GM23338 (cell line): ENCODE measurements at regions not wholly inside any gene's neighbourhood (a gene's known extent, or its start where the extent isn't known, plus 50 kb on each side); places are given as distances from the start of the nearest gene placed in this dataset.

Experiments
- ATAC-seq: fragments of 200-7000 bp; cut with Tn5 transposase; 3 replicates; pipeline ENCODE4 v1.9.1; 2020
- DNase-seq: peaks from one replicate; pipeline ENCODE4 v3.0.0-alpha.2; 2015; ENCODE audit warnings: low spot score
- H2AFZ ChIP-seq: fragments of 200-600 bp; sonication (generic); 2 replicates; pipeline ENCODE4 v1.8.0; 2016; ENCODE audit warnings: antibody characterized with exemption, mild to moderate bottlenecking, moderate library complexity
- H3F3A ChIP-seq: fragments of 200-600 bp; sonication (generic); replicated peaks from 2 replicates; pipeline ENCODE4 v1.8.0; 2017; ENCODE audit warnings: antibody characterized with exemption, mixed run types, low read depth
- H3K27ac ChIP-seq: fragments of 200-600 bp; sonication (generic); 2 replicates; pipeline ENCODE4 v1.6.1; 2016; ENCODE audit warnings: low read depth
- H3K27me3 ChIP-seq: fragments of 200-600 bp; sonication (generic); 2 replicates; pipeline ENCODE4 v1.8.0; 2016; ENCODE audit warnings: mild to moderate bottlenecking, mixed run types, moderate library complexity; ENCODE audit not compliant: insufficient read depth
- H3K36me3 ChIP-seq: fragments of 200-600 bp; sonication (generic); 2 replicates; pipeline ENCODE4 v1.8.0; 2016; ENCODE audit warnings: mild to moderate bottlenecking; ENCODE audit not compliant: insufficient read depth
- H3K4me1 ChIP-seq: fragments of 200-600 bp; sonication (generic); 2 replicates; pipeline ENCODE4 v1.8.0; 2016; ENCODE audit warnings: mild to moderate bottlenecking, moderate library complexity; ENCODE audit not compliant: insufficient read depth
- H3K4me2 ChIP-seq: fragments of 200-600 bp; sonication (generic); 2 replicates; pipeline ENCODE4 v1.7.1; 2017; ENCODE audit warnings: mixed run types
- H3K4me3 ChIP-seq: fragments of 200-600 bp; sonication (generic); 2 replicates; pipeline ENCODE4 v1.6.1; 2016; ENCODE audit warnings: mixed run types
- H3K79me2 ChIP-seq: fragments of 200-600 bp; sonication (generic); replicated peaks from 2 replicates; pipeline ENCODE4 v1.8.0; 2017; ENCODE audit warnings: mild to moderate bottlenecking; ENCODE audit not compliant: insufficient read depth
- H3K9me2 ChIP-seq: fragments of 200-600 bp; sonication (generic); 2 replicates; pipeline ENCODE4 v1.8.0; 2017; ENCODE audit not compliant: insufficient read depth
- H4K20me1 ChIP-seq: fragments of 200-600 bp; sonication (generic); replicated peaks from 2 replicates; pipeline ENCODE4 v1.8.0; 2017; ENCODE audit warnings: mild to moderate bottlenecking; ENCODE audit not compliant: insufficient read depth
- H3K27ac Mint-ChIP-seq: 2 replicates; pipeline ENCODE4 v1.8.0; 2020; ENCODE audit warnings: inconsistent platforms, mild to moderate bottlenecking, moderate library complexity, mixed read lengths
- H3K27me3 Mint-ChIP-seq: 3 replicates; pipeline ENCODE4 v1.8.0; 2022; ENCODE audit warnings: low read depth, mild to moderate bottlenecking, moderate library complexity, mixed read lengths, inconsistent platforms; ENCODE audit not compliant: insufficient read depth, poor library complexity
- H3K36me3 Mint-ChIP-seq: 3 replicates; pipeline ENCODE4 v1.8.0; 2021; ENCODE audit warnings: low read depth, mild to moderate bottlenecking, inconsistent platforms, moderate library complexity, mixed read lengths
- H3K4me1 Mint-ChIP-seq: 3 replicates; pipeline ENCODE4 v1.8.0; 2020; ENCODE audit warnings: mild to moderate bottlenecking, inconsistent platforms, mixed read lengths
- H3K4me3 Mint-ChIP-seq: 3 replicates; pipeline ENCODE4 v1.8.0; 2021; ENCODE audit warnings: moderate library complexity, mild to moderate bottlenecking, inconsistent platforms, mixed read lengths
- H3K9me3 Mint-ChIP-seq: 3 replicates; pipeline ENCODE4 v1.8.0; 2020; ENCODE audit warnings: moderate library complexity, mild to moderate bottlenecking, inconsistent platforms, mixed read lengths
- EZH2phosphoT487 ChIP-seq: fragments of 200-600 bp; sonication (generic); IDR thresholded peaks from one replicate; pipeline ENCODE4 v1.8.1; 2018; ENCODE audit warnings: antibody characterized with exemption; ENCODE audit not compliant: unreplicated experiment
- JUNB ChIP-seq: IDR thresholded peaks from one replicate; pipeline ENCODE4 v1.6.1; 2016; ENCODE audit warnings: antibody characterized with exemption; ENCODE audit not compliant: unreplicated experiment
- POLR2AphosphoS5 ChIP-seq: IDR thresholded peaks from 2 replicates; pipeline ENCODE4 v1.6.1; 2016; ENCODE audit warnings: antibody characterized with exemption, low read depth
- STAT1 ChIP-seq: IDR thresholded peaks from one replicate; pipeline ENCODE4 v1.6.1; 2016; ENCODE audit warnings: antibody characterized with exemption; ENCODE audit not compliant: unreplicated experiment
- ZNF114 ChIP-seq: fragments of 250-450 bp; sonication (Bioruptor Pico); IDR thresholded peaks from 2 replicates; pipeline ENCODE4 v1.5.0; 2020; ENCODE audit warnings: mild to moderate bottlenecking, moderate library complexity
- ZNF331 ChIP-seq: fragments of 250-450 bp; sonication (Bioruptor Pico); IDR thresholded peaks from 2 replicates; pipeline ENCODE4 v1.5.0; 2020; ENCODE audit warnings: low read depth, mild to moderate bottlenecking, moderate library complexity
- TF ChIP-seq, protein P1 (sequence below), 2 experiments: fragments of 200-600 bp in 1 of 2; sonication (generic) in 1 of 2; conservative IDR thresholded peaks; 2 replicates each; pipeline versions ENCODE4 v1.5.1 to v1.6.1; 2016 to 2017; ENCODE audit warnings: antibody characterized with exemption in 2 of 2, low read depth in 2 of 2, mild to moderate bottlenecking in 2 of 2, moderate library complexity in 1 of 2
- TF ChIP-seq, protein P2 (sequence below): IDR thresholded peaks from 2 replicates; pipeline ENCODE4 v1.6.1; 2016; ENCODE audit warnings: antibody characterized with exemption
- TF ChIP-seq, protein P3 (sequence below): IDR thresholded peaks from one replicate; pipeline ENCODE4 v1.6.1; 2018; ENCODE audit warnings: antibody characterized with exemption; ENCODE audit not compliant: unreplicated experiment

DNA sequence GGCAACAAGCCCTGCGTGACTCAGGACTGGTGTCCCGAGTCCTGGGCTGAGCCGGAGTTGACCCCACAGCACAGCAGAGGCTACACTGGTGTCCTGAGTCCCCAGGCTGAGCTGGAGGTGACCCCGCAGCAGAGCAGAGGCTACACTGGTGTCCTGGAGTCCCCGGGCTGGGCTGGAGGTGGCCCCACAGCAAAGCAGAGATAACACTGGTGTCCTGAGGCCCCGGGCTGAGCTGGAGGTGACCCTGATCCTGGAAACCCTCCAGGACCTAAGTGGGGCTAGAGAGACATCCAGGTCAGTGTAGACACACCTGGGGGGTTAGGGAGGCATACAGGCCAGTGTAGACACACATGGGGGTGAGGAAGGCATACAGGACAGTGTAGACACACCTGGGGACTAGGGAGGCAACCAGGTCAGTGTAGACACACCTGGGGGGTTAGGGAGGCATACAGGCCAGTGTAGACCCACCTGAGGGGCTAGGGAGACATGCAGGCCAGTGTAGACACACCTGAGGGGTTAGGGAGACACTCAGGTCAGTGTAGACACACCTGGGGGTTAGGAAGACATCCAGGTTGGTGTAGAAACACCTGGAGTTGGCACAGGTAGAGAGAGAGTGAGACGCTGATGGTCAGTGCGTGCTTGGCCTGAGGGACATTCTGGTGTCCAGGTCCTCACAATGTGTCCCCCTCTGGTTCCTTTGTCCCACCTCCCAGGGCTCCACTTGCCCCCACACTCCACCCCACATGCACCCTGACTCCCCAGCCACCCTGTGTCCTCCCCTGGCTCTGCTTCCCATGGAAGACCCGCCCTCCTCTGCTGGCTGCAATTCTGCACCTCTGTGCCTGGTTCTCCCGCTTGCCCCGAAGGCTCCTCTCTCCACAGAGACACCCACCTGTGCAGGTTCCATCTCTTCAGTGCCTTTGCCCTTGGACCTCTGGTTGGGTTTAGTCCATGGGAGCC is 321.6 kb upstream of the SFSWAP start:
- TF ChIP-seq ZNF331 (CRISPR knock-in tag) (no peak), EZH2phosphoT487 (no peak), ZNF114 (CRISPR knock-in tag) (no peak), POLR2AphosphoS5 (no peak), JUNB (no peak)
- TF ChIP-seq, protein P1, sequence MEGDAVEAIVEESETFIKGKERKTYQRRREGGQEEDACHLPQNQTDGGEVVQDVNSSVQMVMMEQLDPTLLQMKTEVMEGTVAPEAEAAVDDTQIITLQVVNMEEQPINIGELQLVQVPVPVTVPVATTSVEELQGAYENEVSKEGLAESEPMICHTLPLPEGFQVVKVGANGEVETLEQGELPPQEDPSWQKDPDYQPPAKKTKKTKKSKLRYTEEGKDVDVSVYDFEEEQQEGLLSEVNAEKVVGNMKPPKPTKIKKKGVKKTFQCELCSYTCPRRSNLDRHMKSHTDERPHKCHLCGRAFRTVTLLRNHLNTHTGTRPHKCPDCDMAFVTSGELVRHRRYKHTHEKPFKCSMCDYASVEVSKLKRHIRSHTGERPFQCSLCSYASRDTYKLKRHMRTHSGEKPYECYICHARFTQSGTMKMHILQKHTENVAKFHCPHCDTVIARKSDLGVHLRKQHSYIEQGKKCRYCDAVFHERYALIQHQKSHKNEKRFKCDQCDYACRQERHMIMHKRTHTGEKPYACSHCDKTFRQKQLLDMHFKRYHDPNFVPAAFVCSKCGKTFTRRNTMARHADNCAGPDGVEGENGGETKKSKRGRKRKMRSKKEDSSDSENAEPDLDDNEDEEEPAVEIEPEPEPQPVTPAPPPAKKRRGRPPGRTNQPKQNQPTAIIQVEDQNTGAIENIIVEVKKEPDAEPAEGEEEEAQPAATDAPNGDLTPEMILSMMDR (conservative IDR thresholded peaks at IDR 0.05; ENCODE audit: low read depth in 2 of 2): no peak
- TF ChIP-seq, protein P2, sequence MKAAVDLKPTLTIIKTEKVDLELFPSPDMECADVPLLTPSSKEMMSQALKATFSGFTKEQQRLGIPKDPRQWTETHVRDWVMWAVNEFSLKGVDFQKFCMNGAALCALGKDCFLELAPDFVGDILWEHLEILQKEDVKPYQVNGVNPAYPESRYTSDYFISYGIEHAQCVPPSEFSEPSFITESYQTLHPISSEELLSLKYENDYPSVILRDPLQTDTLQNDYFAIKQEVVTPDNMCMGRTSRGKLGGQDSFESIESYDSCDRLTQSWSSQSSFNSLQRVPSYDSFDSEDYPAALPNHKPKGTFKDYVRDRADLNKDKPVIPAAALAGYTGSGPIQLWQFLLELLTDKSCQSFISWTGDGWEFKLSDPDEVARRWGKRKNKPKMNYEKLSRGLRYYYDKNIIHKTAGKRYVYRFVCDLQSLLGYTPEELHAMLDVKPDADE: no peak
- H3K36me3 ChIP-seq: no peaks in the 10 kb centered on the region
- Mint-ChIP-seq H3K4me3 (no peak overlapping the region), H3K27me3 (peaks cover 3% of the 10 kb centered on the region), H3K4me1 (peaks cover 17% of the 10 kb centered on the region), H3K36me3 (no peaks in the 10 kb centered on the region; the same call in 2 of the 3 replicates), H3K9me3 (peaks cover 9% of the 10 kb centered on the region), H3K27ac (no peak overlapping the region)
- H3K27me3 ChIP-seq: no peaks in the 10 kb centered on the region
- H3K4me2 ChIP-seq: no peak overlapping the region
- H3K27ac ChIP-seq: no peak overlapping the region
- no peaks in the 10 kb centered on the region for H3K9me2 ChIP-seq
- no peaks in the 10 kb centered on the region for H4K20me1 ChIP-seq
- no peaks in the 10 kb centered on the region for H3F3A ChIP-seq
- ATAC-seq: no peak
- no peaks in the 10 kb centered on the region for H3K79me2 ChIP-seq
- no peak for DNase-seq
- H3K4me1 ChIP-seq: peaks cover 7% of the 10 kb centered on the region
- no peak overlapping the region for H3K4me3 ChIP-seq
- no peak overlapping the region for H2AFZ ChIP-seq

DNA sequence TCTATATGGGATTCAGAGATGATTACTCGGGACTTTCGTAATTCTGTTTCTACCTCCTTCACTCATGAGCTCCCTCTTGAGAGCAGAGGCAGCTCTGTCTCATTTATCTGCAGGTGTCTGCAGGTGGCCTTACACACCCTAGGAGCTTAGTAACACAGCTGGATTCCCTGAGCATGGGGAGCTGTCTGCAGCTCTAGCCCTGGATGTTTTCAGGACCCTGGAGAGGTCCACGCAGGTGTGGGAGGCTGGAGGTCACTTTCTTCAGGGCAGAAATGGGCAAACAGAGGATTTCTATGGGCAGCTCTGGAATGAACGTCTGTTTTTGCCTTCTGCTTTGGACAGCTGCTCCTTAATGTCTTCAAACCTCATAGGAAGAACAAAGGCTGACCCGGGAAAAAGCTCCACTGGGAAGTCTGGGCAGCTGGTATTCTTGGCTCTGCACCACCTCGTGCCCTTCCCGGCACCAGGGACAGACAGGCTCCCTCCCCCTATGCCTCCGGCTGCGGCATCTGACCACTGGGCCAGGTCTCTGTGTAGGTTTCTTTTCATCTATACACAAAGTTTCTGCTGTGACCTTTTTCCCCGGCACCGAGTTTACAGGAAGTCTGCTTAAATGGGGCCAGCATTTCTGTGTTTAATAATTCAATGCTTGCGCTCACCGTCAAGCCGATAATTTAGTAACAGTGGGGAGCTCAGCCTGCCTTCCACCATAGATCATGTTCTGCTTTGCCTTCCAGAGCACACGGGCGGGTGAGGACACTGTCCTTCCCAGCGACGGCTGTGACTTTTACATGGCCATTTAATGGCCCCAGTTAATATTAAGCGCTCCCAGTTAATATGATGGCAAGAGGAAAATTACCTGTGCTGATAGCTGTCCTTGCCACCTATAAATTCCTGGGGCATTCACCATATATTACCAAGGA is 320.2 kb upstream of the SFSWAP start:
- H3K9me3 Mint-ChIP-seq: peaks cover 15% of the 10 kb centered on the region
- Histone ChIP-seq H3F3A (no peaks in the 10 kb centered on the region), H3K9me2 (no peaks in the 10 kb centered on the region), H4K20me1 (no peaks in the 10 kb centered on the region), H3K36me3 (no peaks in the 10 kb centered on the region), H3K79me2 (no peaks in the 10 kb centered on the region), H3K4me1 (peaks cover 7% of the 10 kb centered on the region), H2AFZ (no peak overlapping the region), H3K27ac (no peak overlapping the region), H3K27me3 (no peaks in the 10 kb centered on the region), H3K4me2 (no peak overlapping the region), H3K4me3 (no peak overlapping the region)
- peaks cover 17% of the 10 kb centered on the region for H3K4me1 Mint-ChIP-seq
- peak; percentile 73 for ATAC-seq
- H3K27me3 Mint-ChIP-seq: peaks cover 4% of the 10 kb centered on the region
- TF ChIP-seq, protein P3, sequence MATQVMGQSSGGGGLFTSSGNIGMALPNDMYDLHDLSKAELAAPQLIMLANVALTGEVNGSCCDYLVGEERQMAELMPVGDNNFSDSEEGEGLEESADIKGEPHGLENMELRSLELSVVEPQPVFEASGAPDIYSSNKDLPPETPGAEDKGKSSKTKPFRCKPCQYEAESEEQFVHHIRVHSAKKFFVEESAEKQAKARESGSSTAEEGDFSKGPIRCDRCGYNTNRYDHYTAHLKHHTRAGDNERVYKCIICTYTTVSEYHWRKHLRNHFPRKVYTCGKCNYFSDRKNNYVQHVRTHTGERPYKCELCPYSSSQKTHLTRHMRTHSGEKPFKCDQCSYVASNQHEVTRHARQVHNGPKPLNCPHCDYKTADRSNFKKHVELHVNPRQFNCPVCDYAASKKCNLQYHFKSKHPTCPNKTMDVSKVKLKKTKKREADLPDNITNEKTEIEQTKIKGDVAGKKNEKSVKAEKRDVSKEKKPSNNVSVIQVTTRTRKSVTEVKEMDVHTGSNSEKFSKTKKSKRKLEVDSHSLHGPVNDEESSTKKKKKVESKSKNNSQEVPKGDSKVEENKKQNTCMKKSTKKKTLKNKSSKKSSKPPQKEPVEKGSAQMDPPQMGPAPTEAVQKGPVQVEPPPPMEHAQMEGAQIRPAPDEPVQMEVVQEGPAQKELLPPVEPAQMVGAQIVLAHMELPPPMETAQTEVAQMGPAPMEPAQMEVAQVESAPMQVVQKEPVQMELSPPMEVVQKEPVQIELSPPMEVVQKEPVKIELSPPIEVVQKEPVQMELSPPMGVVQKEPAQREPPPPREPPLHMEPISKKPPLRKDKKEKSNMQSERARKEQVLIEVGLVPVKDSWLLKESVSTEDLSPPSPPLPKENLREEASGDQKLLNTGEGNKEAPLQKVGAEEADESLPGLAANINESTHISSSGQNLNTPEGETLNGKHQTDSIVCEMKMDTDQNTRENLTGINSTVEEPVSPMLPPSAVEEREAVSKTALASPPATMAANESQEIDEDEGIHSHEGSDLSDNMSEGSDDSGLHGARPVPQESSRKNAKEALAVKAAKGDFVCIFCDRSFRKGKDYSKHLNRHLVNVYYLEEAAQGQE: peak; percentile 82
- TF ChIP-seq STAT1: no peak
- peak; percentile 75 for DNase-seq
- H3K4me3 Mint-ChIP-seq: no peak overlapping the region
- no peak overlapping the region for H3K27ac Mint-ChIP-seq
- H3K36me3 Mint-ChIP-seq: no peaks in the 10 kb centered on the region; the same call in 2 of the 3 replicates
